Vagina (tissue), 2 donors: ENCODE measurements at regions not wholly inside any gene's neighbourhood (a gene's known extent, or its start where the extent isn't known, plus 50 kb on each side); places are given as distances from the start of the nearest gene placed in this dataset.

Experiments
- DNase-seq, 2 donors: peaks; one replicate each; pipeline ENCODE4 v3.0.0-alpha.2; 2017; ENCODE audit errors: extremely low spot score in 2 of 2
- H3K27ac ChIP-seq: fragments of 200-600 bp; sonication (generic); one replicate; pipeline ENCODE4 v1.5.1; 2019
- H3K27me3 ChIP-seq: fragments of 200-600 bp; sonication (generic); one replicate; pipeline ENCODE4 v1.5.1; 2019
- H3K36me3 ChIP-seq, 2 donors: fragments of 200-600 bp; sonication (generic); one replicate each; pipeline ENCODE4 v1.5.1; 2017 to 2019
- H3K4me1 ChIP-seq: fragments of 200-600 bp; sonication (generic); one replicate; pipeline ENCODE4 v1.5.1; 2019
- H3K4me3 ChIP-seq, 2 donors: fragments of 200-600 bp; sonication (generic); 1 replicate in 1 of 2; 2 replicates in 1 of 2; pipeline ENCODE4 v1.5.1; 2016 to 2019
- H3K9me3 ChIP-seq: fragments of 200-600 bp; sonication (generic); one replicate; pipeline ENCODE4 v1.5.1; 2019
- POLR2A ChIP-seq, 2 donors: fragments of 450-650 bp; IDR thresholded peaks; one replicate each; pipeline ENCODE4 v1.6.1; 2017; ENCODE audit warnings: antibody characterized with exemption in 2 of 2, mild to moderate bottlenecking in 2 of 2, moderate library complexity in 2 of 2
- POLR2AphosphoS5 ChIP-seq, 2 donors: sonication (generic); formaldehyde crosslinking; IDR thresholded peaks; one replicate each; pipeline ENCODE4 v1.9.0; 2017; ENCODE audit warnings: antibody characterized with exemption in 2 of 2, mild to moderate bottlenecking in 2 of 2, low read depth in 1 of 2; ENCODE audit not compliant: insufficient read depth in 1 of 2
- intact Hi-C: fragments of 100-400 bp; cut with DNase I; formaldehyde crosslinking; loops from one replicate; pipeline ENCODE4 v1.15.1; 2023
- TF ChIP-seq, protein P1 (sequence below), 3 experiments: fragments of 450-650 bp in 2 of 3; fragments of 200-600 bp in 1 of 3; sonication (generic) in 1 of 3; IDR thresholded peaks; one replicate each; pipeline ENCODE4 v1.5.1; 2017 to 2019; ENCODE audit warnings: antibody characterized with exemption in 3 of 3, mild to moderate bottlenecking in 2 of 3, moderate library complexity in 2 of 3

DNA sequence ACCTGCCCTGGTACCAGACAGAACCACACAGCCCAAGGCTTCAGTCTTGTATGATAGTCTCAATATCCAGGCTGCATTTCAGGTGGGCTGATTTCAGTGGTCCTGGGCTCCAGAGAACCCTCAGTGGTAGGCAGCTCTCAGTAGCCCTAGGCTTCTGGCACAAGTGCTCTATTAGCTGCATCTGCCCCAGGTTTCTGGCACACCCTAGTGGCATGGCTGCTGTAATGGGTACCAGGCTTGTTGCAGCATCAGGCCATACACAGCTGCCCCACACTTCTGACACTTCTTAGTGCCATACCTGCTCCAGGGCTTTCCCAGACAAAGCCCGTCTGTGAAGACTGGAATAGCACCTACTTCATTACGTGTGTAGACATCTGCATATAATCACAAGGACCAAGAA, 1062.2 kb upstream of the EPHA6 start:
- TF ChIP-seq POLR2AphosphoS5 (IDR thresholded peaks at IDR 0.05; ENCODE audit: insufficient read depth in 1 of 2, low read depth in 1 of 2) = no peak
- TF ChIP-seq, protein P1, sequence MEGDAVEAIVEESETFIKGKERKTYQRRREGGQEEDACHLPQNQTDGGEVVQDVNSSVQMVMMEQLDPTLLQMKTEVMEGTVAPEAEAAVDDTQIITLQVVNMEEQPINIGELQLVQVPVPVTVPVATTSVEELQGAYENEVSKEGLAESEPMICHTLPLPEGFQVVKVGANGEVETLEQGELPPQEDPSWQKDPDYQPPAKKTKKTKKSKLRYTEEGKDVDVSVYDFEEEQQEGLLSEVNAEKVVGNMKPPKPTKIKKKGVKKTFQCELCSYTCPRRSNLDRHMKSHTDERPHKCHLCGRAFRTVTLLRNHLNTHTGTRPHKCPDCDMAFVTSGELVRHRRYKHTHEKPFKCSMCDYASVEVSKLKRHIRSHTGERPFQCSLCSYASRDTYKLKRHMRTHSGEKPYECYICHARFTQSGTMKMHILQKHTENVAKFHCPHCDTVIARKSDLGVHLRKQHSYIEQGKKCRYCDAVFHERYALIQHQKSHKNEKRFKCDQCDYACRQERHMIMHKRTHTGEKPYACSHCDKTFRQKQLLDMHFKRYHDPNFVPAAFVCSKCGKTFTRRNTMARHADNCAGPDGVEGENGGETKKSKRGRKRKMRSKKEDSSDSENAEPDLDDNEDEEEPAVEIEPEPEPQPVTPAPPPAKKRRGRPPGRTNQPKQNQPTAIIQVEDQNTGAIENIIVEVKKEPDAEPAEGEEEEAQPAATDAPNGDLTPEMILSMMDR (IDR thresholded peaks at IDR 0.05) = no peak
- TF ChIP-seq POLR2A (IDR thresholded peaks at IDR 0.05) = no peak
- H3K27ac ChIP-seq = no peak overlapping the region
- no peak overlapping the region for H3K4me3 ChIP-seq
- DNase-seq = no peak
- no peaks in the 10 kb centered on the region for H3K9me3 ChIP-seq
- H3K4me1 ChIP-seq = no peaks in the 10 kb centered on the region
- no peaks in the 10 kb centered on the region for H3K36me3 ChIP-seq
- no peaks in the 10 kb centered on the region for H3K27me3 ChIP-seq
- intact Hi-C loops = no loop called here

GRCh38 chr3:95758707-95759106, 1055.7 kb upstream of the EPHA6 start:
- no peak for DNase-seq
- Histone ChIP-seq H3K4me1 (no peaks in the 10 kb centered on the region), H3K4me3 (no peak overlapping the region), H3K27ac (no peak overlapping the region), H3K9me3 (no peaks in the 10 kb centered on the region), H3K36me3 (no peaks in the 10 kb centered on the region), H3K27me3 (no peaks in the 10 kb centered on the region)
- TF ChIP-seq POLR2A (IDR thresholded peaks at IDR 0.05) (no peak), POLR2AphosphoS5 (IDR thresholded peaks at IDR 0.05; ENCODE audit: insufficient read depth in 1 of 2, low read depth in 1 of 2) (no peak)
- TF ChIP-seq, protein P1 (IDR thresholded peaks at IDR 0.05) = no peak
- intact Hi-C loops = no loop called here

- Histone ChIP-seq H3K27ac (no peak overlapping the region), H3K36me3 (no peaks in the 10 kb centered on the region), H3K4me1 (no peaks in the 10 kb centered on the region), H3K4me3 (no peak overlapping the region), H3K9me3 (no peaks in the 10 kb centered on the region), H3K27me3 (no peaks in the 10 kb centered on the region)
- TF ChIP-seq POLR2AphosphoS5 (IDR thresholded peaks at IDR 0.05; ENCODE audit: insufficient read depth in 1 of 2, low read depth in 1 of 2) (no peak), POLR2A (IDR thresholded peaks at IDR 0.05) (no peak)
- TF ChIP-seq, protein P1 (IDR thresholded peaks at IDR 0.05) = no peak
- no peak for DNase-seq
- intact Hi-C loops = no loop called here
These were observed 1054.6 kb upstream of the EPHA6 start for GRCh38 chr3:95759614-95760301.

DNA sequence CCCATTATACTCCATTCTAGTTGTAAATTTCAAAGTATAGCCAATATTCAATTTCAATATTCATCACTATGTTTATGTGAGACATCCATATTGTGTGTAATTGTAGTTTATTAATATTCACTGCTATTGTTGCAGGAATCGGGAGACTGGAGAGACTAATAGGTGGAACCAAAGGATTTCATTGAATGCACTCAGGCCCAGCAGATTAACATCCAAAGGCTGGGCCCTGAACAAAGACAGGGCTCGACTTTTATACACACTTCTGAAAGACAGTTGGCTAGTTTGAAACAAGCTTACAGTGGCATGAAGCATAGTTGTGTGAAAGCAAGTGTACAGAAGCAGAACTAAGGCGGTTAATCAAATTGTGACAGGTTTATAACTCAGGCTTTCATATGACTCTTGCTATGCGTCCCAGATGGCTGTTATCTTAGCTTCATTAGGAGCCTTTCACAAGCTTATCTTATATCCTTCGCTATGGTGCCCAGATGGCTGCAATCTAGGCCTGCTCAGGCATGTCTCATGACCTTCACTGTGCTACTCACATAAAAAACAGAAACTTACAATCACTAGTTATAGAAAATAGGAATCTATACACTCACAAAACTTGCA, 1038.8 kb upstream of the EPHA6 start:
- Histone ChIP-seq H3K27ac (no peak overlapping the region), H3K27me3 (no peaks in the 10 kb centered on the region), H3K36me3 (no peaks in the 10 kb centered on the region), H3K4me1 (no peaks in the 10 kb centered on the region), H3K9me3 (no peaks in the 10 kb centered on the region), H3K4me3 (no peak overlapping the region)
- intact Hi-C loops = no loop called here
- TF ChIP-seq POLR2A (IDR thresholded peaks at IDR 0.05) = no peak
- TF ChIP-seq, protein P1 (IDR thresholded peaks at IDR 0.05) = no peak
- TF ChIP-seq POLR2AphosphoS5 (IDR thresholded peaks at IDR 0.05; ENCODE audit: insufficient read depth in 1 of 2, low read depth in 1 of 2) = no peak
- DNase-seq = no peak

GRCh38 chr3:95781598-95781997, 1032.8 kb upstream of the EPHA6 start:
- Histone ChIP-seq H3K9me3 (no peaks in the 10 kb centered on the region), H3K27ac (no peak overlapping the region)

More at GRCh38 chr3:95781598-95781997, 1032.8 kb upstream of the EPHA6 start:
- H3K36me3 ChIP-seq = no peaks in the 10 kb centered on the region
- H3K4me1 ChIP-seq = no peaks in the 10 kb centered on the region
- no peaks in the 10 kb centered on the region for H3K27me3 ChIP-seq
- intact Hi-C loops = no loop called here
- DNase-seq = no peak
- no peak overlapping the region for H3K4me3 ChIP-seq
- TF ChIP-seq POLR2A (IDR thresholded peaks at IDR 0.05) (no peak), POLR2AphosphoS5 (IDR thresholded peaks at IDR 0.05; ENCODE audit: insufficient read depth in 1 of 2, low read depth in 1 of 2) (no peak)
- TF ChIP-seq, protein P1 (IDR thresholded peaks at IDR 0.05) = no peak
